Left ventricle myocardium superior (tissue), 1 donor: ENCODE measurements at regions not wholly inside any gene's neighbourhood (a gene's known extent, or its start where the extent isn't known, plus 50 kb on each side); places are given as distances from the start of the nearest gene placed in this dataset.
A peak's percentile ranks its signal among the peaks of the same experiment; 100 is the strongest.

Experiments
- ATAC-seq: fragments of 200-7000 bp; cut with Tn5 transposase; one replicate; pipeline ENCODE4 v1.9.1; 2020; ENCODE audit warnings: mild to moderate bottlenecking, moderate library complexity
- DNase-seq: peaks from one replicate; pipeline ENCODE4 v3.0.0-alpha.2; 2020
- intact Hi-C: fragments of 100-400 bp; cut with micrococcal nuclease; formaldehyde crosslinking; loops from one replicate; pipeline ENCODE4 v1.11.0; 2022
- donor health status: DM: no; HTN: yes; CAD: no; lungs with severe emphysema.

GRCh38 chr9:89777544-89777943, 172.7 kb downstream of the GADD45G start:
- ATAC-seq, result no peak
- intact Hi-C loops, result no loop called here

DNA sequence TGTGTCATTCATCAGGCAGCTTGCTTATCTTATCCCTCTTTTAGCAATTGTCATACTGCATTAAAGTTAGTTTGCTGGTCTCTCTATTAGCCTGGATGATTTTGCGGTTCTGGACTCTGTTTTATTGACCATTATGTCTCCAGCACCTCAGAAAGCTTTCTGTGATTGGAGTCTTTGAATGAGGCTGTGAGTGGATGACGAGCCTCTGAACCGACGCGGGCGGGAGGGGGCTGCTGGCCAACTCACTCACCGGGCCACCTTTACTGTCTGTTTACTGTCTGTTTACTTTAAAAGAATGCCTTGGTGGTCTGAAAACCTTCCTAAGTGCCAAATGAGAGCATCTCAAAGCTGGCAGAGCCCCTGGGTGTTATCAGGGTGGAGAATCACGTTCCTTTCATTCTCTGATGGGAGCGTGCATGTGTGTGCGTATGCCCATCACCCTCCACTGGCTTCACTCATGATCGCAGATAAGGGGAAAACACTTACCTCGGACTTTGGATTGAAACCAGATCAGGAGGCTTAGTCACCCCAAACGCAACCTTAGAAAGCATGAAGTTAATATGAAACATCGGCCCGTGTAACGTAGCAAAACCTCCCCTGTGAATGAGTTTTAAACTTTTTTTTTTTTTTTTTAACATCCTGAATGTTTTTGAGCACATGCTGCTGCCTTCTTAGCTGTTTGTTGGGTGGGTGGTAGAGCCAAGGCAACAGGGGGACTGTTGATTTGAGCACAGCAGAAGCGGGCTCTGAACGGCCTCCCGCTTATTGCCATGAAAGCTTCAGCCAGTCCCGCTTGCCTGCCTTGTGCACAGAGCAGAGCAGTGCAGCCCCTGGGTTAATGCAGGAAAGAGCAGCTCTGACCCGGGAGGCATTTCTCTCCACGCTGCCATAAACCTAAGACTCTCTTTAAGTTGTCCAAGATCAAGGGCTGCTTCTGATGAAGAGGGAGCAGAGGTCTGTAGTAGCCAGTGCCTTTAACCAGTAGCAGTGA, 173.6 kb downstream of the GADD45G start:
- ATAC-seq, result peak; percentile 34
- DNase-seq, result no peak
- intact Hi-C loops, result no loop called here

More at GRCh38 chr9:89777544-89777943, 172.7 kb downstream of the GADD45G start:
- DNase-seq, result no peak

- ATAC-seq (peak; percentile 19), DNase-seq (no peak)
- intact Hi-C loops, result no loop called here
These were observed 174.8 kb downstream of the GADD45G start for GRCh38 chr9:89779405-89780203.

DNA sequence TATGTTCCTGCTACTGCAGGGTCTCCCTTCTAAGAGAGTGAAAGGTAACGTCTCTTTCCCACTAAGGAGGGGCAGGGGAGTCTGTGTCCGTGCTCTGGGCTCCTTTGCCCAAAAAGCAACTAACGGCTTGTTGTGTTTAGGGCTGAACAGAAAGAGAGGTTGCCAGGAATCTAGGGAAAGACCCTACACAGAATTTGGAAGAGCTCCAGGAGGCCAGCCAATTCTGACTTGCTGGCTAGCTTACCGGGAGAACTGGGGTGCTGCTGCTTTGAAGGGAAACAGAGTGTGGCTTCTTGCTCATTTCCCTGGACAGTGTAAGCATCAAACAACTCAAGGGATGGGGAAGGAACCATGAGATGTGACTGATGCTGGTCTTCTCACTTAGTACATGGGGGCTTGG, 176.1 kb downstream of the GADD45G start:
- intact Hi-C loops, result no loop called here
- no peak for DNase-seq
- no peak for ATAC-seq

DNA sequence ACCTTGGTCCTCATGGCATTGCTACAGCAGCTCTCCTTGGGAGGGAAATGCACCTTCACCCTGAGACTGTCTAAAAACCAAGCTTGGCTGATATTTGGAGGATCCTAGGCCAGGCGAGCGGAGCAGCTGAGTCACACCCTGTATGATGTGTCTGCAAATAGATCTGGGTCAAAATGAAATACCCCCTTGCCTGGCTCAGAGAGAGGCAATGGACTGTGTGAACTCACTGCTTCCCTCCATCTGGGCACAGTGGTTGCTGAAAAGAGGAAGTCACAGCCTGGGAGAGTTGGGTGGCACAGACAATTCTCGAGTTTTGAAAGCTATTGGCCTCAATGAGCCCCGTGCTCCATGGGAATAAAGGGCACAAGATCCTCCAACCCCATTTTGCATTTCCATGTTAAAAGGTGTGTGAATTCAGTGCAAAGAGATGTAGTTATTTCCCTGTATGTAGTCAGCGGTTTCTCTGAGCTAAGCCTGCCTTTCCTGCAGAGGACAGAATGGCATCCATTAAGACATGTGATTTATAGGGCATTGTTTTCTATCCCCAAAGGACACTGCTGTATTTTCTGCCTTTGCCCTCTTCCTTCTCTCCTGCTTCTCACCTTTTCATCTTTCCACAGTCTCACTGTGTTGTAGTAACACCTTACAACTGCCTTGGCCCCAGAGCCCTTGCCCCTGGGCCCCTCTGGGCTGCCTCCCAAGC, 177.2 kb downstream of the GADD45G start:
- no peak for DNase-seq
- peak; percentile 30 for ATAC-seq
- intact Hi-C loops, result no loop called here

DNA sequence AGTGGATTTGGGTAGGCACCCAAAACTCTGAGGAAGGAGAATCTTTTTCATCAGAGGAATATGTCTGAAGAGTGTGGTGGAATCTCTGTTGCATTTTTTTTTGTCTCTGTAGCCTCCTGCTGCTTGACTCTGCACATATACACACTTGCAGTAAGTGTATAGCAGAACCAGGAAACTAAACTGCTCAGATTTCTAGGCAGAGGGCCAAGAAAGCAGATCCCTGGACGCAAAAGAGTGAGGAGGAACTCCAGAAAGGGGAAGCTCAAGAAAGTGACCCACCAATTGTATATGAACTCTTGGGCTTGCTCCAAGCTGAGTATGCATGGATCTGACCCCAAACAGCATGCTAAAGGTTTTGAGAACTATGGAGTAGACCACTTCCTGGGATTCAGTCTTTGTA, 181.8 kb downstream of the GADD45G start:
- intact Hi-C loops, result no loop called here
- DNase-seq, result no peak
- peak; percentile 61 for ATAC-seq

- DNase-seq, result no peak
- intact Hi-C loops, result no loop called here
- ATAC-seq, result no peak
These were observed 182.8 kb downstream of the GADD45G start for GRCh38 chr9:89787595-89787994.

DNA sequence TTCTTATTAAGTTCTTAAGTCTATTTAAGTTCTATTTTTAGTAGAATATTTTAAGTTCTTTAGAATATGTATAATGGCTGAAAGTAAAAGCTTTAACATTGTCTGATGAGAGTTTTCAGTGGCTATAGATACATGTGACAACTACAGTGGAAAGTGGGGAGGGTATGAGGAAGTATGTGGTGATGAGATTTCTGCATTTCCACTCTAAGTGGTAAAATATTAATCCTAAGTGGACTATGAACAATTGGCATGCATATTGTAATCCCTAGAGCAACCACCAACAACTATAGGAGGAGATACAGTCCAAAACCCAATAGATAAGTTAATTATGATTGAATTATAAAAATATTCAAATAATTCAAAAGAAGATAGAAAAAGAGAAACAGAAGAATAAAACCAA, 183.6 kb downstream of the GADD45G start:
- ATAC-seq (no peak), DNase-seq (no peak)
- intact Hi-C loops, result no loop called here

DNA sequence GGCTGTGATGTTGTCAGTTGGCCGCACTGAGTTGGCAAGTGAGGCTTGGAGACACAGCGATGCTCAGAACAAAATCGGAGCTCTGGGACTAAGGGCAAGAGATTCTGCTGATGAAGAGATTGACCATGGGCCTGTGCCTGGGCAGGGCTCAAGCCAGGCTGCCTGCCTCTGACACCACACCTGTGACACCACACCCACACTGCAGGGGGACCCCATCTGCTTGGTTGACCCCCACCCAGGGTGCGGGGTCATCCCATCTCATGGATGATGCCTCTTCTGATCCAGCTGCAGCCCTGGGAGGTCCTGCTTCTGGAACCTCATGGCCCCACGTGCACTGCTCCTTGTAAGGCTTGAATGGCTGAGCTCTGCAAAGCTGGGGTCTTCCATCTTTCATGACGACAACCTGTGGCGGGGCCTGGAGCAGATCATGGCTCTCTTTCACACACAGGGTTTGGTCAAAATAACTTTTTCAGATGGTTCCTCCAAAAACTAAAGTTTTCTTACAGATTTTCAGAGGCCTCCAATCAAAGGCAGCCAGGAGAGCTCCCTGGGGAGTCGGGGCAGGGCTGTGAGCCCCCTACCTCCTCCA, 185.2 kb downstream of the GADD45G start:
- intact Hi-C loops, result no loop called here
- ATAC-seq, result no peak
- DNase-seq, result no peak

GRCh38 chr9:89790542-89791109, 185.8 kb downstream of the GADD45G start:
- DNase-seq (no peak), ATAC-seq (no peak)
- intact Hi-C loops, result no loop called here

DNA sequence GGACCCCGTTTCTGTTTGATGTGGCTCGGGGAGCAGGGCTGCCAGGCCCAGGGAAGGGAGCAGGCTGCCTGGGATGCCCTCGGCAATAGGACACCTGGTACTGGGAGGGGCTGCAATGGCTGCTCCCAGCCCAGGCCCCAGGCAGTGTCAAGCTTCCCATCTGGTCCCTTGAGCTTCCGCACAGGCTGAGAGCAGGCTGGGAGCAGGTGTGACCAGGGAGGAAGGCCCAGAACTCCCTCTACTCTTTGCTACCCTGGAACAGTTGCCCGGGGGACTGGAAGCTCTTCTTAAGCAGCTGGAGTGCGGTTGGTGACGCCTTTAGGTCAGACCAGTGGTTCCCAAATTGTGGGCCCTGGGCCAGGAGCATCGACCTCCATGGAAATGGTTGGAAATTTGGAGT, 186.9 kb downstream of the GADD45G start:
- no peak for ATAC-seq
- intact Hi-C loops, result no loop called here

GRCh38 chr9:89792189-89793123, 187.6 kb downstream of the GADD45G start:
- DNase-seq (no peak), ATAC-seq (no peak)
- intact Hi-C loops, result no loop called here

More for the DNA sequence above, 186.9 kb downstream of the GADD45G start:
- no peak for DNase-seq

GRCh38 chr9:89793124-89793495, 188.3 kb downstream of the GADD45G start:
- intact Hi-C loops, result no loop called here
- DNase-seq, result no peak
- ATAC-seq, result no peak

DNA sequence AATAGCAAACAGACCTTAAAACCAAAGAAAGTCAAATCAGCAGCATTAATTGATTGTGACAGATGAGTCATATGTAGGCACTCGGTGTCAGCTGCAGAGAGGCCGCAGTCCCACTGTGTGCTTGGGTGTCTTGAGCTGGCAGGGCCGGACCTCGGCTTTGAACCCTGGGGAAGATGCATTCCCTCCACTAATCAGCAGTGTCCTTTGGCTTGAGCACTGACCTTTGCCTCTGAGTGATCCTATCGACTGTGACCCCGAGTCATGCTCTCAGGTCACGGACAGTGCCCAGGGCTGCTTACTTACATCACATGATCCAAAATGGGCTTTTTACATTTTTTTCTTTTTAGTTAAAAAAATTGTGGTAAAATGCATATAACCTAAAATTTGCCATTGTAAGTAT, 188.7 kb downstream of the GADD45G start:
- ATAC-seq (no peak), DNase-seq (no peak)
- intact Hi-C loops, result no loop called here

GRCh38 chr9:89794918-89795317, 190.1 kb downstream of the GADD45G start:
- intact Hi-C loops, result no loop called here
- ATAC-seq, result peak; percentile 70
- no peak for DNase-seq

DNA sequence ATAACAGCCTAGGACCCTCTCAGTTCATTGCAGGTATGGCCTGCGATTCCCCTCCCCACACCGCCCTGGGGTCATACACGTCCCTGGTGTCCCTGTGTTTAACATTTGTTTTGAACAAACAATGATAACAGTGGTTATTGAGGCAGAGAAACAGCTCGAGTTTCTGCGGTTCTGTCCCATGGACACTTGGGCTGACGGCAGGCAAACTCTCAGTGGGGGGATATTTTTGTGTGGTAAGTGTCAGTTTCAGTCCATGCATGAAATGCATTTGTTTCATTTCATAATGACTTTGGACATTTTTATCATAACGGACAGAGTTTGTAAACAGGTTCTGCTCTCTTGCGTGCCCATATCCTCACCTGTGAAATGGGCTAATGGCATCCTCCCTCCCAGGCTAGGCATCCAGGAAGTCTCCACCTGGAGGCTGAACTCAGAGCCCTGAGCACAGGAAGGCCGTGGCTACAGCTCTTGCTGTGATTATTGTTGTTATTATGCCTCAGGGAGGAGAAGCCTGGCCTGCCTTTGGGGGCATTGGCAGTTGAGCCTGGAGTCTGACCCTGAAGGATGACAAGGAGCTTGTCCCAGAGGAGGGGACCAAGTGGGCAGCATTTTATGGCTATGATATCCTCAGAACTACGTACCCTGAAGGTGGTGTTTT, 190.9 kb downstream of the GADD45G start:
- ATAC-seq, result no peak
- intact Hi-C loops, result no loop called here
- DNase-seq, result no peak

- no peak for ATAC-seq
- intact Hi-C loops, result no loop called here
- DNase-seq, result no peak
These were observed 191.8 kb downstream of the GADD45G start for GRCh38 chr9:89796606-89797005.
